ENCODE measurements at regions not wholly inside any gene's neighbourhood (a gene's known extent, or its start where the extent isn't known, plus 50 kb on each side); places are given as distances from the start of the nearest gene placed in this dataset.

- TF ChIP-seq RAD21 (IDR thresholded peaks at IDR 0.05; ENCODE audit: insufficient read depth, low read depth, low read length) (no peak), CTCF (IDR thresholded peaks at IDR 0.05 in 2 of 3, conservative IDR thresholded peaks at IDR 0.05 in 1 of 3; ENCODE audit: control insufficient read depth in 2 of 3, extremely low read depth in 1 of 3, insufficient read depth in 1 of 3, low read depth in 3 of 3, low read length in 3 of 3) (no peak), CEBPZ (IDR thresholded peaks at IDR 0.05; ENCODE audit: low read depth, low read length) (no peak), POLR2A (IDR thresholded peaks at IDR 0.05; ENCODE audit: low read depth, low read length) (no peak), REST (IDR thresholded peaks at IDR 0.05; ENCODE audit: low read depth, low read length) (no peak), STAT1 (conservative IDR thresholded peaks at IDR 0.05) (no peak), MAX (IDR thresholded peaks at IDR 0.05; ENCODE audit: low read depth, low read length) (no peak), PRDM15 (CRISPR knock-in tag; IDR thresholded peaks at IDR 0.05) (no peak), NFYB (IDR thresholded peaks at IDR 0.05; ENCODE audit: insufficient read depth, low read depth, low read length) (no peak), ATF3 (IDR thresholded peaks at IDR 0.05; ENCODE audit: borderline replicate concordance, extremely low read depth, low read depth, low read length) (no peak), CHD2 (IDR thresholded peaks at IDR 0.05; ENCODE audit: borderline replicate concordance, low read depth, low read length) (no peak)
Observed at GRCh38 chr13:81488021-81488420, 1147.1 kb upstream of the SPRY2 start.

All from GM12878 (cell line).